ENCODE measurements at regions not wholly inside any gene's neighbourhood (a gene's known extent, or its start where the extent isn't known, plus 50 kb on each side); places are given as distances from the start of the nearest gene placed in this dataset.

DNA sequence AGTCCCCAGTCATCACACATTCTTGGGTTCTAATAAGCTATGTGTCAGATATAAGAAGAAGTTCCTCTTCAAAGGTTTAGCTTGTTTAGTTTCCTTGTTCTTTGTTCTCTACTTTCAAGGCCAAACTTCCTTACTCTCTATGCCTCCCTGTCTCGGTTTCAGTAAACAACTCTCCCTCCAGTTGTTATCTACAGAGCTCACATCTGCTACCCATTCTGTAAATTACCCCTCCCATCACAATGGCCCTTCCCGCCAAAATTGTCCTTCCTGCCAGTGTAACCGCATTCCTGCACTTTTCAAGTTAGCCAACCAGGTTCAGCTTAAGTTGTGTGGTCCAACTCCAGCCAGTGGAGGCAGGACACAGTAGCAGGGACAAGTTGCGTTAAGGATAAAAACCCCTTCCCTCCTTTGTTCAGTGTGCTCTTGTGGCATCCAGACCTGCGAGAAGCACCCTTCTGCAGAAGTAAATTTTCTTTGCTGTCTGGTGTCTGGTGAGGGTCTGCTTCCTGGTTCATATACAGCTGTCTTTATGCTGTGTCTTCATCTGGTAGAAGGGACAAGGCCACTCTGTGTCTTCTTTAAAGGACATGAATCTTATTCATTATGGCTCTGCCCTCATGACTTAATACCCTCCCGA is 342.1 kb upstream of the GRM7 start:
- TF ChIP-seq CTCF (IDR thresholded peaks at IDR 0.05) (no peak), POLR2AphosphoS5 (IDR thresholded peaks at IDR 0.05) (no peak), POLR2A (IDR thresholded peaks at IDR 0.05) (no peak)
